ENCODE measurements at regions not wholly inside any gene's neighbourhood (a gene's known extent, or its start where the extent isn't known, plus 50 kb on each side); places are given as distances from the start of the nearest gene placed in this dataset.

DNA sequence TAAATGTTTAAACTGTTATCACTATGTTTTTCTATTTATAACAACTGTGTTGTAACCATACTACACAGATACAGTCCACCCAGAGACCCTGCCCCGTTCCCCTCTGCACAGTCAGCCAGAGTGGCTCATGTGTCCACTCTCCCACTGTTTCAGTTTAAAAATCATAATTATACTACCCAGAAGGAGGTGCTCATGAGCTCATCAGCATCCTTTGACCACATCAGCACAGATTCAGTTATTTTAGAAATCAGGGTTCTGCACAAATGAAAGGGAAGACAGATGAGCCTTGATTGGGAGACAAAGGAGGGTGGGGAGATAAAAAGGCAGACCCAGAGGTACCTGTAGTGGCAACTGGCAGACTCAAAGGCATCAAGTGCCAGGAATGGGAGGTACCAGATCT is 124.3 kb downstream of the RCN1 start:
- DNase-seq (ENCODE audit: low read depth, low spot score), result no peak
- Histone ChIP-seq H3K9me3 (ENCODE audit: control insufficient read depth, insufficient read depth, low read length) (no peaks in the 10 kb centered on the region), H3K27me3 (ENCODE audit: control insufficient read depth, insufficient read depth, low read length) (no peaks in the 10 kb centered on the region), H3K27ac (ENCODE audit: low read depth, low read length) (no peak overlapping the region), H3K4me3 (ENCODE audit: low read depth, low read length) (no peak overlapping the region)
- POLR2A ChIA-PET, result no interaction called here
- CTCF ChIA-PET, result no interaction called here
- TF ChIP-seq, protein P1, sequence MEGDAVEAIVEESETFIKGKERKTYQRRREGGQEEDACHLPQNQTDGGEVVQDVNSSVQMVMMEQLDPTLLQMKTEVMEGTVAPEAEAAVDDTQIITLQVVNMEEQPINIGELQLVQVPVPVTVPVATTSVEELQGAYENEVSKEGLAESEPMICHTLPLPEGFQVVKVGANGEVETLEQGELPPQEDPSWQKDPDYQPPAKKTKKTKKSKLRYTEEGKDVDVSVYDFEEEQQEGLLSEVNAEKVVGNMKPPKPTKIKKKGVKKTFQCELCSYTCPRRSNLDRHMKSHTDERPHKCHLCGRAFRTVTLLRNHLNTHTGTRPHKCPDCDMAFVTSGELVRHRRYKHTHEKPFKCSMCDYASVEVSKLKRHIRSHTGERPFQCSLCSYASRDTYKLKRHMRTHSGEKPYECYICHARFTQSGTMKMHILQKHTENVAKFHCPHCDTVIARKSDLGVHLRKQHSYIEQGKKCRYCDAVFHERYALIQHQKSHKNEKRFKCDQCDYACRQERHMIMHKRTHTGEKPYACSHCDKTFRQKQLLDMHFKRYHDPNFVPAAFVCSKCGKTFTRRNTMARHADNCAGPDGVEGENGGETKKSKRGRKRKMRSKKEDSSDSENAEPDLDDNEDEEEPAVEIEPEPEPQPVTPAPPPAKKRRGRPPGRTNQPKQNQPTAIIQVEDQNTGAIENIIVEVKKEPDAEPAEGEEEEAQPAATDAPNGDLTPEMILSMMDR (IDR thresholded peaks at IDR 0.05; ENCODE audit: low read depth, low read length), result no peak

DNA sequence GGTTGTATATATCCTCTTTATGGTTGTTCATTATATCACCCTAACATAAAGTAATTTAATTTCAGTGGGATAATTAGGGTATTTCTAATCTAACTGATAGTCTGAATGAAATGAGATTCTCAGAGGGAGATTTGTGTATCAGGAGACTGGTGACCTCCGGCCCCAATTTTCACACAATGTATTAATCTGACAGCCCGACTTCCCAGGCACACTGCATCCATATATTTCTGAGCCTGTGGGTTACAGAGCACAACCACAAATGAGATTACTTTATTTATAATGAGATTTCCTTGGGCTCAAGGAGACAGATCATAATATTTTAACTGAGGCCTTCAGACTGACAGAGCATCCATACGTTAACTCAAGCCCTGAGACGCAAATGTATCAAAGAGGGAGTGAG is 125.9 kb downstream of the RCN1 start:
- ChIA-PET POLR2A (no interaction called here), CTCF (no interaction called here)
- Histone ChIP-seq H3K9me3 (ENCODE audit: control insufficient read depth, insufficient read depth, low read length) (no peaks in the 10 kb centered on the region), H3K27me3 (ENCODE audit: control insufficient read depth, insufficient read depth, low read length) (no peaks in the 10 kb centered on the region), H3K27ac (ENCODE audit: low read depth, low read length) (no peak overlapping the region), H3K4me3 (ENCODE audit: low read depth, low read length) (no peak overlapping the region)
- TF ChIP-seq, protein P1 (IDR thresholded peaks at IDR 0.05; ENCODE audit: low read depth, low read length), result no peak
- no peak for DNase-seq (ENCODE audit: low read depth, low spot score)

DNA sequence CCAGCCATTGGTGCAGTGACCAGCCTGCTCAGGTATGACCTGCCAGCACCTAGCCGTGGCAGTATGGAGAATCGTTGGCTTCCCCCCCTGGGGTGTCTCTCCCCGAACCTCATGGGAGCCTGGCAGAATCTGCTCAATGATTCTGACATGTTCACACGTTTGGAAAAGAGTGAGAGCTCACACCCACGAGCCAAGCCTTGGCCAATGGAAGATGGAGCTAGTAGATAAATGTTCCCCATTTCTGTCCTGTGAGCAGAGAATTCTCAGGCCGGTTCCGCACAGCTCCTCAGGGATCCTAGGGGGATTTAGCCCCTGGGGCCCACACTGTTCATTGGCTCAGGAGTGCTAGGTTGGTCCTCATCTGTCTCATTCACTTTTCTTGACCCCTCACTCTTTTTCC is 128.4 kb downstream of the RCN1 start:
- Histone ChIP-seq H3K4me3 (ENCODE audit: low read depth, low read length) (no peak overlapping the region), H3K27ac (ENCODE audit: low read depth, low read length) (no peak overlapping the region), H3K9me3 (ENCODE audit: control insufficient read depth, insufficient read depth, low read length) (no peaks in the 10 kb centered on the region), H3K27me3 (ENCODE audit: control insufficient read depth, insufficient read depth, low read length) (peaks cover 2% of the 10 kb centered on the region)
- ChIA-PET POLR2A (no interaction called here), CTCF (interaction anchor here (1.0 kb wide), 1 partner anchor 13 kb away, joined by 3 read pairs; no protein-coding TSS in a partner anchor)
- TF ChIP-seq, protein P1 (IDR thresholded peaks at IDR 0.05; ENCODE audit: low read depth, low read length), result no peak
- no peak for DNase-seq (ENCODE audit: low read depth, low spot score)

DNA sequence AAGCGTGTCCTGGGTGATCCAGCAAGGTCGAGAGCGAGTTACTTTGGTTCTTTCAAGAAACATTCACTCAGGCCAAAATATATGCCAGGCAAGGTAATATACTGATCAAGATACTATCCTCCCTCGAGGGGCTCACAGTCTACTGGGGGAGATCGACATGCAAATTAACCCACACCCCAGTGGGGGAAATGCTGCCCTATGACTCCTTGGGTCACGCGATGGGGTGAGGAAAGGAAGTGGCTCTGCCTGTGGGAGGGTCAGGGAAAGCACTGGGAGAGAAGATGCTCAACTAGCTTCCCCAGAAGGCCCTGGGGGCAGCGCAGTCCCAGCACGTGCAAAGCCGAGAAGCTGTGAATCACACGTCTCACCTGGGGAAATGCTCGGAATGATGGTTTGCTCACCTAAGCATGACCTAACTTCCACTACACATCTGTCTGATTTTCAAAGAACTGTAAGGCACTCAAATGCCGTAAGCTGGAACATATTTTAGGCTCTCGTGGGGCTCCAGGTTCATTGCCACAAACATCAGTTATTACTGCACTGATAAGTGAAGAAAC is 130.7 kb downstream of the RCN1 start:
- TF ChIP-seq, protein P1 (IDR thresholded peaks at IDR 0.05; ENCODE audit: low read depth, low read length), result no peak
- ChIA-PET POLR2A (no interaction called here), CTCF (no interaction called here)
- no peak overlapping the region for H3K27ac ChIP-seq (ENCODE audit: low read depth, low read length)
- no peaks in the 10 kb centered on the region for H3K9me3 ChIP-seq (ENCODE audit: control insufficient read depth, insufficient read depth, low read length)
- H3K4me3 ChIP-seq (ENCODE audit: low read depth, low read length), result no peak overlapping the region
- DNase-seq (ENCODE audit: low read depth, low spot score), result no peak
- peaks cover 2% of the 10 kb centered on the region for H3K27me3 ChIP-seq (ENCODE audit: control insufficient read depth, insufficient read depth, low read length)

DNA sequence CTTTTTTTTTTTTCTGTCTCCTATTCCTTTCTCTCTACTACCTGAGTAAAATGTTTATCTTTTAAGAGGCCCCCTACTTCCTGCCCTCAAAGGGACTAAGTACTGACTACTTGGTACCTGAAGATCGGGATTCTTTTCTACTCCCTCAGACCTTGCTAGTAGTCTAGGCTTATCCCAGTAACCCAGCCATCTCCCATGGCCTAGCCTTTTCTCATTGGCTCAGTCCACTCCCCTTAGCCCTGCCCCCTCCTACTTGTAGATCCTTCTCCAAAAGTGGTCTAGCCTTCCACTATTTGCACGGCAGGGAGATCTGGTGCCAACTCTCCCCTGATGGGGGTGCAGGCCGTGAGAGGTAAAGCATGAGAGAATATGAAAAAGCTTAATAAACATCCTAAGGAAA is 133.7 kb downstream of the RCN1 start:
- no peak overlapping the region for H3K27ac ChIP-seq (ENCODE audit: low read depth, low read length)
- TF ChIP-seq, protein P1 (IDR thresholded peaks at IDR 0.05; ENCODE audit: low read depth, low read length), result no peak
- H3K4me3 ChIP-seq (ENCODE audit: low read depth, low read length), result no peak overlapping the region
- no peaks in the 10 kb centered on the region for H3K9me3 ChIP-seq (ENCODE audit: control insufficient read depth, insufficient read depth, low read length)
- CTCF ChIA-PET, result no interaction called here
- peaks cover 2% of the 10 kb centered on the region for H3K27me3 ChIP-seq (ENCODE audit: control insufficient read depth, insufficient read depth, low read length)
- POLR2A ChIA-PET, result no interaction called here
- DNase-seq (ENCODE audit: low read depth, low spot score), result no peak
